ENCODE measurements at regions not wholly inside any gene's neighbourhood (a gene's known extent, or its start where the extent isn't known, plus 50 kb on each side); places are given as distances from the start of the nearest gene placed in this dataset.
"Not testable (repeated sequence)": the region's sequence is repeated elsewhere in the genome, so short reads cannot be mapped to it uniquely, and the experiment has no call there.

DNA sequence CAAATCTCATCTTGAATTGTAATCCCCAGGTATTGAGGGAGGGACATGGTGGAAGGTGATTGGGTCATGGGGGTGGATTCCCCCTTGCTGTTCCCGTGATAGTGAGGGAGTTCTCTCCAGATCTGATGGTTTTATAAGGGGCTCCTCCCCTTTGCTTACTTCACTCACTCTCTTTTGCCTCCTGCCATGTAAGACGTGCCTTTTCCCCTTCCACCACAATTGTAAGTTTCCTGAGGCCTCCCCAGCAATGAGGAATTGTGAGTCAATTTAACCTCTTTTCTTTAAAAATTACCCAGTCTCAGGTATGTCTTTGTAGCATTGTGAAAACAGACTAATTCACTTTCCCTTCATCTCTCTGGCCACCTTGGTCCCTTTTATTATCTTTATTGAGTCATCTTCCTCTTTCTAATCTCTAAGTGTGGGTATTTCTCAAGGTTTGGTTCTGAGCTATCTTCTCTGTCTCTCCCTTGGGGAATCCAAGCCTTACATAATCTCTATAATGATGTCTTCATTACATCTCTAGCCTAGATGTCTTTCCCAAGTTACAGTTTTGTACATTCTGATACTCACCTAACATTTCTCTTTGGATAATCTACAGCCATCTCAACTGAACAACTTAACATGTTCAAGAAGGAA is 99.1 kb upstream of the JCAD start:
- H3K27ac Mint-ChIP-seq (ENCODE audit: low read depth): no peak overlapping the region
- no peaks in the 10 kb centered on the region for H3K36me3 Mint-ChIP-seq (ENCODE audit: insufficient read depth)
- H3K4me1 Mint-ChIP-seq: no peaks in the 10 kb centered on the region
- no peak for ATAC-seq (replicated peaks; ENCODE audit: extremely low read depth, poor library complexity, severe bottlenecking)
- peaks cover 16% of the 10 kb centered on the region for H3K27me3 Mint-ChIP-seq
- H3K9me3 Mint-ChIP-seq: peaks cover under 1% of the 10 kb centered on the region
- DNase-seq (ENCODE audit: low spot score in 2 of 2): no peak
- no peak overlapping the region for H3K4me3 Mint-ChIP-seq

DNA sequence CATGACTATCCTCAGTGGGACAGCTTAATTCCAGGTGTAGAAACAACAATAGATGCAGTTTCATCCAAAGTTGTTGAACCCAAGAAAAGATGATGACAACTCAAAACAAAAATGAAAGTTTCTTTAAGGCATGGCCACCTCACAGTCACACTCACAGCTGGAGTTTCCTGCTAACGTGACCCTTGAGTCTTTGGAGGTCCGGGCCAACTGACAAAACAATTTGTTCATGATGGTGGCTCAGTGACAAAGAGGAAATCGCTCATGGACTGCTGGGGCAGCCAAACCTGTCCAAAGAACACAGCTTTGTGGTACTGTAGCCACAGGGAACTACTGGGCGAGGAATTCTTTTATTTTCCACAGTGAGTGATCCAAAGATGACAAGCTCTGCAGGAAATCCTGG is 96.0 kb upstream of the JCAD start:
- H3K27ac Mint-ChIP-seq (ENCODE audit: low read depth): no peak overlapping the region
- DNase-seq (ENCODE audit: low spot score in 2 of 2): no peak

DNA sequence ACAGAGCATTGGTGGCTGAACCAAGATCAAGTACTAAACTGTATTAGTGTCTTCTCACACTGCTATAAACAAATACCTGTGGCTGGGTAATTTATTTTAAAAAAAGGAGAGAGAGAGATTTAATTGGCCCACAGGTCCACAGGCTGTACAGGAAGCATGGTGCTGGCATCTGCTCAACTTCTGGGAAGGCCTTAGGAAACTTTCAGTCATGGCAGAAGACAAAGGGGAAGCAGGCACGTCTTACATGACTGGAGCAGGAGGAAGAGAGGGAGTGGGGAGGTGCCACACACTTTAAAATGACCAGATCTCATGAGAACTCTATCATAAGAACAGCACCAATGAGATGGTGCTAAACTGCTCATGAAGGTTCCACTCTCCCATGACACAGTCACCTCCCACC is 95.2 kb upstream of the JCAD start:
- ATAC-seq (replicated peaks; ENCODE audit: extremely low read depth, poor library complexity, severe bottlenecking) (no peak), DNase-seq (ENCODE audit: low spot score in 2 of 2) (no peak)
- H3K27me3 Mint-ChIP-seq: peaks cover 46% of the 10 kb centered on the region
- no peak overlapping the region for H3K27ac Mint-ChIP-seq (ENCODE audit: low read depth)
- H3K9me3 Mint-ChIP-seq: peaks cover 6% of the 10 kb centered on the region
- no peaks in the 10 kb centered on the region for H3K4me1 Mint-ChIP-seq
- H3K36me3 Mint-ChIP-seq (ENCODE audit: insufficient read depth): no peaks in the 10 kb centered on the region
- H3K4me3 Mint-ChIP-seq: no peak overlapping the region

More for the DNA sequence above, 96.0 kb upstream of the JCAD start:
- peaks cover 38% of the 10 kb centered on the region for H3K27me3 Mint-ChIP-seq
- peaks cover 6% of the 10 kb centered on the region for H3K9me3 Mint-ChIP-seq
- no peak overlapping the region for H3K4me3 Mint-ChIP-seq
- H3K36me3 Mint-ChIP-seq (ENCODE audit: insufficient read depth): no peaks in the 10 kb centered on the region
- ATAC-seq (replicated peaks; ENCODE audit: extremely low read depth, poor library complexity, severe bottlenecking): no peak
- H3K4me1 Mint-ChIP-seq: no peaks in the 10 kb centered on the region

GRCh38 chr10:30154126-30154525 is 94.7 kb upstream of the JCAD start:
- Mint-ChIP-seq H3K27ac (ENCODE audit: low read depth) (no peak overlapping the region), H3K4me1 (no peaks in the 10 kb centered on the region), H3K9me3 (peaks cover 6% of the 10 kb centered on the region), H3K36me3 (ENCODE audit: insufficient read depth) (no peaks in the 10 kb centered on the region), H3K27me3 (peaks cover 50% of the 10 kb centered on the region), H3K4me3 (no peak overlapping the region)
- ATAC-seq (replicated peaks; ENCODE audit: extremely low read depth, poor library complexity, severe bottlenecking) (no peak), DNase-seq (ENCODE audit: low spot score in 2 of 2) (no peak)

- no peak for ATAC-seq (replicated peaks; ENCODE audit: extremely low read depth, poor library complexity, severe bottlenecking)
- Mint-ChIP-seq H3K9me3 (peaks cover 6% of the 10 kb centered on the region), H3K27me3 (peaks cover 74% of the 10 kb centered on the region), H3K36me3 (ENCODE audit: insufficient read depth) (no peaks in the 10 kb centered on the region), H3K4me3 (no peak overlapping the region), H3K4me1 (no peaks in the 10 kb centered on the region), H3K27ac (ENCODE audit: low read depth) (no peak overlapping the region)
- DNase-seq (ENCODE audit: low spot score in 2 of 2): no peak
Measured at GRCh38 chr10:30151581-30152389, 92.4 kb upstream of the JCAD start.

- Mint-ChIP-seq H3K27ac (ENCODE audit: low read depth) (no peak overlapping the region), H3K27me3 (peaks cover 9% of the 10 kb centered on the region), H3K36me3 (ENCODE audit: insufficient read depth) (no peaks in the 10 kb centered on the region), H3K4me1 (no peaks in the 10 kb centered on the region), H3K4me3 (no peak overlapping the region), H3K9me3 (no peaks in the 10 kb centered on the region)
- ATAC-seq (replicated peaks; ENCODE audit: extremely low read depth, poor library complexity, severe bottlenecking): no peak
- DNase-seq (ENCODE audit: low spot score in 2 of 2): no peak
Measured at GRCh38 chr10:30141423-30141822, 82.0 kb upstream of the JCAD start.

DNA sequence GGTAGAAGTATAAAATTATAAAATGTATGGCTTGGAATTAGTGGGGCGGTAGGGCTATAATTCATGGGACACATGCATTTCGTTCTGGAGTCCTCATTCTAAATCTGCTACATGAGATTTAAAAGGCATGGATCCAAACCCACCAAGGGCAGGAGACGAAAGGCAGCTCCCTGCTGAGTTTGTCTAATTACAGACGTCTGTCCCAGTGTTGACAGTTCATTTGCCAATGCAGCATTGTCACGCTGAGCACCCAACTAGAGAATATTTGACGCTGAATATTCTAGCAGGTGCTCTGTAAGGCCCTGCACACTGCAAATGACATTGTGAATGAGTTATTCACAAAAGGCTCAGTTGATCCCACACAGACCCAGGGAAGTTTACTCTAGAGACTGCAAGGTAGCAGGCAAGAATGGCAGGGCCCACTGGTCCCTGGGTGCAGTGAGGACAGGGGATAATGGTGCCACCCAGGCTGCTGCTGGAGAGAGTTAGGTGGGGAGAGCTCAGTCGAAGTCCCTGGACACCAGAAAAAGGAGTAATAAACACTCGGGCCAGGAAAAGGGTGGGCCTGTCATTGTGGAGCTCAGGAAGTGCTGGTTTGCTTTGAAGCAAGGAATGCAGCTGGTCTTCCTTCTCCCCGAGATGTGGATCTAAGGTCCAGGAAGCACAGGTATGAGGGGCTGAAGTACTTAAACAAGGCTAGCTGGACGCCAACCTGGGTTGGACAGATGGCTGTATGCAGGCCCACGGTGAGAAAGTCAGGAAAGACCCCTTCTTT is 75.0 kb upstream of the JCAD start:
- H3K4me3 Mint-ChIP-seq: no peak overlapping the region
- no peaks in the 10 kb centered on the region for H3K4me1 Mint-ChIP-seq
- peaks cover 30% of the 10 kb centered on the region for H3K27me3 Mint-ChIP-seq
- H3K9me3 Mint-ChIP-seq: no peaks in the 10 kb centered on the region
- DNase-seq (ENCODE audit: low spot score in 2 of 2): no peak
- no peak for ATAC-seq (replicated peaks; ENCODE audit: extremely low read depth, poor library complexity, severe bottlenecking)
- no peak overlapping the region for H3K27ac Mint-ChIP-seq (ENCODE audit: low read depth)
- H3K36me3 Mint-ChIP-seq (ENCODE audit: insufficient read depth): no peaks in the 10 kb centered on the region

DNA sequence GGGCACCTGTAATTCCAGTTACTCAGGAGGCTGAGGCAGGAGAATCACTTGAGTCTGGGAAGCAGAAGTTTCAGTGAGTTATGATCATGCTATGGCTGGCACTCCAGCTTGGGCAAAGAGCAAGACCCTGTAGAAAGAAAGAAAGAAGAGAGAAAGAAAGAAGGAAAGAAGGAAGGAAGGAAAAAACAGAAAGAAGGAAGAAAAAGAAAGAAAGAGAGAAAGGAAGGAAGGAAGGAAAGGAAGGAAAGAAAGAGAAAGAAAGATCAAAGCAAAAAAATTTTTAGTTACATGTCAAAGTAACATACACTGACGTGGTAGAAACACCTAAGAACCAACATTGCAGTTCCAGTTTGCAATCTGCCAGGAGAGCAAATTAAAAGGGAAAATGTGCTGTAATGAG is 73.8 kb upstream of the JCAD start:
- ATAC-seq (replicated peaks; ENCODE audit: extremely low read depth, poor library complexity, severe bottlenecking) (no peak), DNase-seq (ENCODE audit: low spot score in 2 of 2) (no peak)
- Mint-ChIP-seq H3K36me3 (ENCODE audit: insufficient read depth) (no peaks in the 10 kb centered on the region), H3K27me3 (peaks cover 32% of the 10 kb centered on the region), H3K27ac (ENCODE audit: low read depth) (no peak overlapping the region), H3K4me1 (no peaks in the 10 kb centered on the region), H3K4me3 (no peak overlapping the region), H3K9me3 (no peaks in the 10 kb centered on the region)

GRCh38 chr10:30131369-30131768 is 72.0 kb upstream of the JCAD start:
- H3K4me3 Mint-ChIP-seq; H3K27ac Mint-ChIP-seq (ENCODE audit: low read depth); ATAC-seq (replicated peaks; ENCODE audit: extremely low read depth, poor library complexity, severe bottlenecking); H3K9me3 Mint-ChIP-seq; H3K4me1 Mint-ChIP-seq; H3K36me3 Mint-ChIP-seq (ENCODE audit: insufficient read depth); DNase-seq (ENCODE audit: low spot score in 2 of 2): not testable (repeated sequence)
- peaks cover 46% of the 10 kb centered on the region for H3K27me3 Mint-ChIP-seq

- not testable (repeated sequence) for ATAC-seq (replicated peaks; ENCODE audit: extremely low read depth, poor library complexity, severe bottlenecking); H3K27ac Mint-ChIP-seq (ENCODE audit: low read depth); H3K4me3 Mint-ChIP-seq; DNase-seq (ENCODE audit: low spot score in 2 of 2); H3K4me1 Mint-ChIP-seq; H3K9me3 Mint-ChIP-seq; H3K36me3 Mint-ChIP-seq (ENCODE audit: insufficient read depth)
- H3K27me3 Mint-ChIP-seq: peaks cover 46% of the 10 kb centered on the region
Measured at GRCh38 chr10:30129326-30129725, 69.9 kb upstream of the JCAD start.

DNA sequence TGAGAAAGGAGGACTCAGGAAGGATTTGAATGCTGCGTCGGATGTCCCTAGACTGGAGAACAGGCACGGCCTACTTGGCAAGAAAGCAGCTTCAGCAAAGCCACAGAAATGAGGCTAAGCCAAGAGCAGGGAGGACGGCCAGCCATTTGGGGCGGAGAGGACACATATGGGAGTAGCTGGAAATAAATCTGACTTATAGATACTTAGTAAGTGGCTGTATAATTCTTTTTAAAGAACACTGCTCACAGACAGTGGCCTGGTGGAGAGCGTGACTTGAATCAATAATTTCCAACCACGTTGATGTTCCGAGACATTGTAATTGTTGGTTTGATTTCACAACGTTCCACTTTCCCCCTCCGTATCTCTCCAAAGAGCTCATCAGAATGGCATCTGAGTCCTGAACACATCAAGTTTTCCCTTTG is 67.7 kb upstream of the JCAD start:
- H3K4me3 Mint-ChIP-seq: no peak overlapping the region

DNA sequence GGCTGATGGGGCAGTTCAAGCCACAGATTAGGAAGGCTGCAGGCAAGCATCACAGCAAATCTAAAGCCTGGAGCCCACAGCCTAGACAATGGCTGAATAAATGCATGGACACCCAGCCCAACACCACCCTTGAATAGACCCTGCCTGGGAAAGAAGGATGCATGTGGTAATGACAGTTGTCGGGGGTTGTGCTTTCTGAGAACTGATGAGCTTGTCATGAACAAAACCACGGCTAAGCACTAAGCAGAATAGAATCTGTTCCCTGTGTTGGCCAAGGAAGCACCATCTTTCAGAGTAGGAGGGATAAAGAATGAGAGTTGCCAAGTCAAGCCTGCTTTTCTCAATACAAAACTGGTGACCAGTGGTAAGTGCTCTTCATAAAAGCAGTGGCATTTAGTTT is 66.1 kb upstream of the JCAD start:
- Mint-ChIP-seq H3K36me3 (ENCODE audit: insufficient read depth) (no peaks in the 10 kb centered on the region), H3K27ac (ENCODE audit: low read depth) (no peak overlapping the region), H3K27me3 (peaks cover 31% of the 10 kb centered on the region), H3K4me3 (no peak overlapping the region), H3K4me1 (no peaks in the 10 kb centered on the region), H3K9me3 (no peaks in the 10 kb centered on the region)
- DNase-seq (ENCODE audit: low spot score in 2 of 2): no peak
- ATAC-seq (replicated peaks; ENCODE audit: extremely low read depth, poor library complexity, severe bottlenecking): no peak

More for the DNA sequence above, 67.7 kb upstream of the JCAD start:
- Mint-ChIP-seq H3K4me1 (no peaks in the 10 kb centered on the region), H3K9me3 (no peaks in the 10 kb centered on the region), H3K36me3 (ENCODE audit: insufficient read depth) (no peaks in the 10 kb centered on the region), H3K27me3 (peaks cover 38% of the 10 kb centered on the region), H3K27ac (ENCODE audit: low read depth) (no peak overlapping the region)
- DNase-seq (ENCODE audit: low spot score in 2 of 2): no peak
- no peak for ATAC-seq (replicated peaks; ENCODE audit: extremely low read depth, poor library complexity, severe bottlenecking)
